COLO829 (cell line): ENCODE measurements at regions not wholly inside any gene's neighbourhood (a gene's known extent, or its start where the extent isn't known, plus 50 kb on each side); places are given as distances from the start of the nearest gene placed in this dataset.
"Not testable (repeated sequence)": the region's sequence is repeated elsewhere in the genome, so short reads cannot be mapped to it uniquely, and the experiment has no call there.

Experiments
- DNase-seq: peaks from one replicate; pipeline ENCODE4 v3.0.0; 2012; ENCODE audit warnings: low spot score

GRCh38 chr5:38680094-38680825 is 123.8 kb upstream of the LIFR start:
- DNase-seq = peak; percentile 21

- no peak for DNase-seq
These were observed 124.7 kb upstream of the LIFR start for GRCh38 chr5:38681029-38681706.

GRCh38 chr5:38681966-38682365 is 125.5 kb upstream of the LIFR start:
- DNase-seq = peak; percentile 63

GRCh38 chr5:38686658-38687057 is 130.2 kb upstream of the LIFR start:
- no peak for DNase-seq

- no peak for DNase-seq
These were observed 135.9 kb upstream of the LIFR start for GRCh38 chr5:38692346-38692745.

GRCh38 chr5:38692781-38693527 is 136.5 kb upstream of the LIFR start:
- no peak for DNase-seq

GRCh38 chr5:38695021-38695958 is 138.8 kb upstream of the LIFR start:
- no peak for DNase-seq

- no peak for DNase-seq
These were observed 140.6 kb upstream of the LIFR start for GRCh38 chr5:38697013-38697412.

- DNase-seq = not testable (repeated sequence)
These were observed 140.3 kb upstream of the OSMR start for GRCh38 chr5:38705529-38705928.

- DNase-seq = no peak
These were observed 139.4 kb upstream of the OSMR start for GRCh38 chr5:38706376-38706775.

- DNase-seq = no peak
These were observed 138.2 kb upstream of the OSMR start for GRCh38 chr5:38707352-38708210.

GRCh38 chr5:38709678-38710306 is 136.0 kb upstream of the OSMR start:
- DNase-seq = no peak

GRCh38 chr5:38710627-38711026 is 135.2 kb upstream of the OSMR start:
- DNase-seq = no peak

- DNase-seq = no peak
These were observed 133.4 kb upstream of the OSMR start for GRCh38 chr5:38712391-38712790.

- no peak for DNase-seq
These were observed 131.6 kb upstream of the OSMR start for GRCh38 chr5:38714240-38714639.

- DNase-seq = no peak
These were observed 131.0 kb upstream of the OSMR start for GRCh38 chr5:38714703-38715355.

- peak; percentile 17 for DNase-seq
These were observed 130.1 kb upstream of the OSMR start for GRCh38 chr5:38715696-38716095.

- DNase-seq = no peak
These were observed 129.3 kb upstream of the OSMR start for GRCh38 chr5:38716516-38716915.

- DNase-seq = no peak
These were observed 126.9 kb upstream of the OSMR start for GRCh38 chr5:38718771-38719391.
